Activated T-cell treated with anti-CD3 and anti-CD28 coated beads for 1 hour (primary cell): ENCODE measurements at regions not wholly inside any gene's neighbourhood (a gene's known extent, or its start where the extent isn't known, plus 50 kb on each side); places are given as distances from the start of the nearest gene placed in this dataset.

Experiments
- DNase-seq: peaks from one replicate; pipeline ENCODE4 v3.0.0-alpha.2; 2020; ENCODE audit warnings: low read depth

GRCh38 chr20:60695226-60696000 is 556.6 kb upstream of the CDH4 start:
- DNase-seq = no peak

GRCh38 chr20:60697252-60697651 is 554.8 kb upstream of the CDH4 start:
- no peak for DNase-seq

DNA sequence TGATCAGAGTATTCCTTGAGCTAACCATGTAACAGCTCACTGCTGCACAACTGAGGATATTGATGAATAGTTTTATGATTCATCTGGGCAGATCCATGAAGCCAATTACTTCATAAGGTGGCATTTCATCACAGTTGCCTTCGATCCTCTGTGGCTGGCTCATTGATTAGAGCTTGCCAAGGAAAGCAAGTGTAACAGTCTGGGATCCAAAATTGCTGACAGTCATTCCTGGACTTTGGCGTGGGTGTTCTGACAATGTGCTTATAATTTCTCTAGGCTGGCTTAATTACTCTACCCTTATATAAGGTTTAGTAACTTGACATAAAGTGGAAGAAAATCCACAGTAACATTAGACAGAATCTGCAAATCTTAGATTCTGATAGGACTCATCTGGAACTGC is 551.3 kb upstream of the CDH4 start:
- DNase-seq = no peak

DNA sequence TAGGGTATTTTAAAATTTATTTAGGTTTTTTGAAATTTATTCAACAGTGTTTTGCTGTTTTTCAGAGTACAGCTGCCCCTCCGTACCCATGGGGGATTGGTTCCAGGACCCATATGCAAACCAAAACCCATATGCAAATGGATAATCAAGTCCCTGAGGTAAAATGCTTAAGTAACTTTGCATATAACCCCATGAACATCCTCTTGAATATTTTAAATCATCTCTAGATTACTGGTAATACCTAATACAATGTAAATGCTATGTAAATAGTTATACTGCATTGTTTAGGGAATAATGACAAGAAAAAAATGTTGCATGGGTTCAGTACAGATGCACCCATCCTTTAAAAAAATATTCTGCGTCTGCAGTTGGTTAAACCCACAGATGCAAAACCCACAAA is 547.9 kb upstream of the CDH4 start:
- DNase-seq = no peak

- no peak for DNase-seq
These were observed 538.7 kb upstream of the CDH4 start for GRCh38 chr20:60713396-60713795.

- no peak for DNase-seq
These were observed 536.9 kb upstream of the CDH4 start for GRCh38 chr20:60715172-60715571.

DNA sequence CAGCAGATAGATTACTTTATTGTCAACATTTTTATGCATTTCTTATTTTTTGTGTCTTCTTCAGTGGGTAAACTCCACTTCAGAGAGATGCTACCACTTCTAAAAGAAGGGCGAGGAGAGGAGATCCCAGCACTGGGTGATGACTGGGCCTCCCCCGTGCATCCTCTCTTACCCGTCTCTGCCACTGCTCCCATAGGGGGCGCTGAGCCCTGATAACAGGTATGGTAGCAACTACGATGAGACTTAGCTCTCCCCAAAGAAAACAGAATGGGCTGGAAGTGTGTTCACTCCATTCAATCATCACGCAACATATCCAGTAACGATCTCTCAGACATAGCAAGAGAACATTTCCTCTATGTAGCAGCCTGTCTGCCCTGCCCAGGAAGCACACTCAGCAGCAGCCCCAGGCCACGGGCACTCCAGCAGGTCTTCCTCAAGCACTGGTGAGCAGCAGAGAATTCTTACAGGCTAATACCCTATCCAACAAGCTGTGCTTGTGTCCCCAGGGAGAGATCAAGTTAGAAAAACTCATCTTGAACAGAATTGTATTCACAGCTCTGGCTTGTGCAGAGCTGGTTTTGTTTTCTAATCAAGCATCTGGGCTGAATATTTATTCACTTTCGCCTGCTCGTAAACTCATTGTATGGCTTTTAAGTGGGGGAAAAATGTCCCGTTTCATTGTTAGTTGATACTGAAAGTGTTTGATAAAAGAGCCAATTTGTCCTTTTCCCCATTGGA is 533.1 kb upstream of the CDH4 start:
- DNase-seq = no peak

DNA sequence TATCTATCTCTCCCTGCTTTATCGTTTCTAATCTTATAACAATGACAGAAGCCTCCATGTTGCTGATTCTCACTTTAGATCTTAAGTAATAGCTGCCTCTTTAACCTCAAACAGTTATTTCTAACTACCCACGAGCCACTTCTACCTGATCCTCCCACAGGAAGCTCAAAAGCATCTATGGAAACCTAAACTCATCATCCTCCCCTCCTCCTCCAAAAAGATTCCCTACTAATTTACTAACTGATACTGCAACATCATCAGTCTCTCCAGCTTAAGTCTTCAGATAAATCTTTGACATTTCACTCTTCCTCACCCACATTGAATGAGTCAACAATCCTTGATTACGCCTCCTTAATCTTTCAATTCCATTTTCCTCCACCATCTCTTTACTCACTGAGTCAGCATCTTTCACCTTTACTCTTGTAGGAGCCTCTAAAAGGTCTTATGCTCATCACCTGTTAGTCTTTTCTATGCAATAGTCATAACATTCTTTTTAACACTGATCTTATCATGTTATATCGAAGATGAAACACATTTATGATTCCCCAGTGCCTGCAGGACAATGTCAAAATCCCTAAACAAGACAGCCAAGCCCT is 526.7 kb upstream of the CDH4 start:
- no peak for DNase-seq

DNA sequence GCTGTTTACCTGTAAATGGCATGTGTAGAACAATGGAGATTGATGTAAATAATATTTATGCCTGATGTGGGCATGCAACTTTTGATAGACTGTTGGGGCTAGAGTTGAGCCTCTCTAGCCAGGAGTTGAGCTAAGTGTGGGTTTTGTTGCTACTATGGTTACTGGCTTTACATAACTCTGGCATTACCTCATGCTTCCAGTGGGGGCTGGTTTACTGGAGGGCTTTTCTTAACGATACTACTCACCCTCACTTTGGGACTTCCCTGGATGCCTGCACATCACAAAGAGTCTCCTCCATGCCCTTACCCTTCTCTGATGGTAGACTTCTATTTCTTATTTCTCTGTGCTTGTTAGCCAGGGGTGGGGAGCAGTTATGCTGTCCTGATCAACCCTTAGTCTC is 524.6 kb upstream of the CDH4 start:
- no peak for DNase-seq

GRCh38 chr20:60728705-60729104 is 523.4 kb upstream of the CDH4 start:
- no peak for DNase-seq

DNA sequence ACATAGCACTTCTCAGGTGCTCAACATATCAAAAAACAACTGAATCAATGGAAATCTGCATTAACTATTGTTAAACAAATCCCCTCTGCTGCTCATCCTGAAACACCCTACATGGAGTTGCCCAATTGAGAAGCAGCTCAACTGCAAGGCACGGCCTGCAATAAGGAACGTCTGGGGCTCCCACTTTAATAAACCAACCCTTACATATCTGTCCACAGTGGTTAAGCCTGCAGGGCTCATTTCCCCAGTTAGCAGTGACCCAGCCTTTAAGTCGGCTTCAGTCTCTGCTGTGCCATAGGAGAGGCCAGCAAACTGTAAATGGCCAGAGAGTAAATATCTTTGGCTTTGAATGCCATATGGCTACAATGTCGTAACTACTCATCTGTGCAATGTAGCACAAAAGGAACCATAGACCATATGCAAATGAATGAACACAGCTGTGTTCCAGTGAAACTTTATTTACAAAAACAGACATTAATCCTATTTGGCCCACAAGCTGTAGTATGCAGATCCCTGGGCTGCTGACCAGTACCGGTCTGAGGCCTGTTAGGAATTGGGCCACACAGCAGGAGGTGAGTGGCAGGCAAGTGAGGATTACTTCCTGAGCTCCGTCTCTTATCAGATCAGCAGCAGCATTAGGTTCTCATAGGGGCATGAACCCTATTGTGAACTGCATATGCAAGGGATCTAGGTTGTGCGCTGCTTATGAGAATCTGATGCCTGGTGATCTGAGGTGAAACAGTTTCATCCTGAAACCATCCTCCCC is 522.7 kb upstream of the CDH4 start:
- no peak for DNase-seq

DNA sequence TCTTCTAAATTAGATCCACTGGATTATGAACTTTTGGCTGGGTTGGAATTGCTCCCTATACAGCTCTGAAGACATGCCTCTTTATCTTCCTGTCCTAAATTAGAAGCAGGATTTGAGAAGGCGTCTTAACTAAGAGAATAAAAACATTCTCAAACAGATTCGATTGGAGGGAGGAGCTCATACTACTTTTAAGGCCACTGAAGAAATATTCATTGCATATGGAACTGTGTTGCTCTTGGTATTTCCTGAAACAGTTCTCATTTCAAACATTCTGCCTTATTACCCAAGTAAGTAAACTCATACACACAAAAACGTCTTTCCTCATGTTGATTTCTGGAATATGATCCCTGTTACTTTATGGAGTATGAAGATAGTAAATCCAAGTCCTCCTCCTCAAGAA is 519.7 kb upstream of the CDH4 start:
- DNase-seq = no peak

DNA sequence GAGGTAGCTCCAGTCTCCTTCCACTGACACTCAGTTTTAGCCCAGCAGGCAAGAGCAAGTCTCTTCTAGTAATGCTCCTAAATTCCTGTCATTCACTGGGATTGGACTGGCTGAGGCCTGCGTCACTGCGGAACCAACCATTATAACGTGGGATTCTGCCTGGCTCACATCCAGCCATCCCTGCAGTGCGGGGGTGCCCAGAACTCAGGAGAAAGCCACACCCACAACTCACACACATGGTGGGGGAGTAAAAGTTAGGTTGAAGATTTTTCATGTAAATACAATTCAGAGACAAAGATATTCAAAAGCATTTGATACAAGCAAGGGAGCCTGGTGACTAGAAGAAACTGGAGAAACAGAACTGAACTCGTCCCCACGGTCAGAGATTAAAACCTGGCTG is 504.0 kb upstream of the CDH4 start:
- no peak for DNase-seq

GRCh38 chr20:60749804-60750602 is 502.1 kb upstream of the CDH4 start:
- DNase-seq = no peak

GRCh38 chr20:60750909-60751308 is 501.2 kb upstream of the CDH4 start:
- DNase-seq = no peak

DNA sequence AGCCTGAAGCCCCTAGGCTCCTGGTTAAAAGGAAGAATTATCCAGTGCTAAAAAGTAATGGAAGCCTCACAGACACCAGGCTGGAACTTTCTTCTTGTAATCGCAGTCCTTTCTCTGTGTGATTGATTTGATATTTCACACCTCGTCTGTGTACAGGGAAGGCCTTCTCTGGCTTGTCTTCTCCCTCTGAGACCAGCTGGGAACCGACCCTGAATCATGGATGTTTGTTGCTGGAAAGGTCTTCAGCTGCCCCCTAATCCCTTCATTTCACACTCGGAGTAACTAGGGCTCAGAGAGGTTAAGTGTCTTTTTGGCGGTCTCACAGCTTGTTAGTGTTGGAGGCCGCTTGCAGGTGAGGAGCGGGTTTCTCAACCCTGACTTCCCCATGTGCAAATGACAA is 500.2 kb upstream of the CDH4 start:
- DNase-seq = no peak

- DNase-seq = no peak
These were observed 499.2 kb upstream of the CDH4 start for GRCh38 chr20:60752741-60753420.

DNA sequence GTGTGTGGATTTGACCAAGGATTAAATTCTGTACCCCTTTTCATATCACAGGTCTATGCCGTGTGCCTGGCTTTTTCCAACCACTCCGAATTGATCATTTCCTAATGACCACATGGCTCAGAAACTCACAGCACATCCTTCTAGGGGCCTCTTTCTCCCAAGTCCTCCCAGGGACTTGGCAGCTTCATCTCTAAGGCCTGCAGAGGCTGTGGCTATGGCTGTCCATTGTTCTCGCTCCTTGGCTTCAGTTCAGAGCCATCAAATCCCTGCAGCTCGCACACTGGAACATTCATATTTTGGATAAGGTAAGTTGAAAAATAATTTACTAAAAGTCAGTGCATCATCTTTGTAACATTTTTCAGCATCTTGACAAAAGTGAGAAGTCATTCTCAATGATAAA is 497.2 kb upstream of the CDH4 start:
- DNase-seq = no peak

- DNase-seq = no peak
These were observed 492.4 kb upstream of the CDH4 start for GRCh38 chr20:60759651-60760050.

GRCh38 chr20:60760256-60761000 is 491.6 kb upstream of the CDH4 start:
- no peak for DNase-seq
